ENCODE measurements at regions not wholly inside any gene's neighbourhood (a gene's known extent, or its start where the extent isn't known, plus 50 kb on each side); places are given as distances from the start of the nearest gene placed in this dataset.

DNA sequence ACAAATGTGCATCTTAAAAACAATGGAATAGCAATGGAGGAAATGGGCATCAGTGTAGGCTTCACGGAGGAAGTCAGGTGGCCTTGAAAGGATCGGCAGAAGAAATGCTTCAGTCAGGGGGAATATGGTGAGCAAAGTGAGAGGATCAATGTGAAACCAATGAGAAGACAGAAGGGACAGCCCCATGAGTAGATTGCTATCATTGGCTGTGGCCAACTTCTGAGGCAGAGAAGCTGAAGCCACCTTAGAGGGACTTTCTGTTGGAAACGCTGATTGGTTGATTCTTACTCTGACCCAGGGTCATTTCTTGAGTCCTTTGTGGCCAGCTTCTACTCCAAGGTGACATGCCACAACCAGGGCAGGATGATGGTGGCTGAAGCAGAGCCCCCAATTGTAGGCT is 130.7 kb upstream of the ZNF648 start:
- H3K4me3 ChIP-seq (replicated peaks in 1 of 3; ENCODE audit: insufficient read depth in 1 of 3, low read depth in 2 of 3, low read length in 3 of 3), result no peak overlapping the region
- no peak overlapping the region for H3K4me2 ChIP-seq (ENCODE audit: low read depth, low read length)
- H3K9ac ChIP-seq (ENCODE audit: insufficient read depth, low read depth, low read length), result no peak overlapping the region
- ATAC-seq (no peak), DNase-seq (ENCODE audit: low spot score) (no peak), FAIRE-seq (no peak)
- no TSS peak for BruUV-seq (replicated peaks)
- H3K27me3 ChIP-seq (ENCODE audit: control insufficient read depth in 1 of 2, insufficient read depth in 2 of 2, low read length in 2 of 2), result no peaks in the 10 kb centered on the region
- no peak for TF ChIP-seq RORA (CRISPR knock-in tag; IDR thresholded peaks at IDR 0.05)
- TF ChIP-seq ZSCAN9 (CRISPR knock-in tag; IDR thresholded peaks at IDR 0.05; ENCODE audit: borderline replicate concordance), result no peak
- TF ChIP-seq ZFAT (CRISPR knock-in tag; conservative IDR thresholded peaks at IDR 0.05), result no peak
- no peak for TF ChIP-seq ZNF749 (CRISPR knock-in tag; IDR thresholded peaks at IDR 0.05; ENCODE audit: borderline replicate concordance)
- TF ChIP-seq TEF (CRISPR knock-in tag; IDR thresholded peaks at IDR 0.05), result no peak
- TF ChIP-seq GLMP (CRISPR knock-in tag; IDR thresholded peaks at IDR 0.05; ENCODE audit: borderline replicate concordance), result no peak
- TF ChIP-seq ZNF441 (CRISPR knock-in tag; IDR thresholded peaks at IDR 0.05; ENCODE audit: borderline replicate concordance), result no peak
- TF ChIP-seq DNMT1 (CRISPR knock-in tag; IDR thresholded peaks at IDR 0.05), result no peak
- TF ChIP-seq, protein P1, sequence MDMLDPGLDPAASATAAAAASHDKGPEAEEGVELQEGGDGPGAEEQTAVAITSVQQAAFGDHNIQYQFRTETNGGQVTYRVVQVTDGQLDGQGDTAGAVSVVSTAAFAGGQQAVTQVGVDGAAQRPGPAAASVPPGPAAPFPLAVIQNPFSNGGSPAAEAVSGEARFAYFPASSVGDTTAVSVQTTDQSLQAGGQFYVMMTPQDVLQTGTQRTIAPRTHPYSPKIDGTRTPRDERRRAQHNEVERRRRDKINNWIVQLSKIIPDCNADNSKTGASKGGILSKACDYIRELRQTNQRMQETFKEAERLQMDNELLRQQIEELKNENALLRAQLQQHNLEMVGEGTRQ (IDR thresholded peaks at IDR 0.05; ENCODE audit: low read depth, low read length), result no peak
- TF ChIP-seq, protein P1 (CRISPR knock-in tag; IDR thresholded peaks at IDR 0.05; ENCODE audit: borderline replicate concordance), result no peak
- no peaks in the 10 kb centered on the region for H4K20me1 ChIP-seq (ENCODE audit: insufficient read depth, low read length)
- ChIA-PET CTCF (ENCODE audit: low intra/inter-chr PET ratio, low total read pairs) (no interaction called here), POLR2A (interaction anchor here (1.4 kb wide), 1 partner anchor 200 kb away, joined by 3 read pairs; the partner anchor contains the start of gene GLUL)
- no peaks in the 10 kb centered on the region for H3K36me3 ChIP-seq (replicated peaks in 1 of 2; ENCODE audit: control insufficient read depth in 1 of 2, insufficient read depth in 2 of 2, low read length in 2 of 2)
- H3K27ac ChIP-seq (ENCODE audit: extremely low read length, insufficient read depth, low read length), result no peak overlapping the region
- no peaks in the 10 kb centered on the region for H3K9me3 ChIP-seq (ENCODE audit: low read length)
- 81% methylated on average over 3 of the region's 3 CpGs for WGBS (ENCODE audit: low lambda C conversion rate)
- H2AFZ ChIP-seq (ENCODE audit: low read length), result no peak overlapping the region
- H3K4me1 ChIP-seq (ENCODE audit: insufficient read depth, low read length), result peaks cover 6% of the 10 kb centered on the region; the same call in 1 of the 2 replicates
- no peaks in the 10 kb centered on the region for H3K79me2 ChIP-seq (ENCODE audit: insufficient read depth, low read length)
- in situ Hi-C loops (cut with HindIII; ENCODE audit: extremely low pct_ligation_motif_present, low pct_unique_long_range_greater_than_20kb), result no loop called here
- intact Hi-C loops (cut with micrococcal nuclease; ENCODE audit: unreplicated experiment), result no loop called here
